CD4-positive, alpha-beta T cell treated with Interleukin-4 for 4 hours (primary cell): ENCODE measurements at regions not wholly inside any gene's neighbourhood (a gene's known extent, or its start where the extent isn't known, plus 50 kb on each side); places are given as distances from the start of the nearest gene placed in this dataset.

Experiments used
- DNase-seq: peaks from one replicate; pipeline ENCODE4 v3.0.0-alpha.2; 2020

DNA sequence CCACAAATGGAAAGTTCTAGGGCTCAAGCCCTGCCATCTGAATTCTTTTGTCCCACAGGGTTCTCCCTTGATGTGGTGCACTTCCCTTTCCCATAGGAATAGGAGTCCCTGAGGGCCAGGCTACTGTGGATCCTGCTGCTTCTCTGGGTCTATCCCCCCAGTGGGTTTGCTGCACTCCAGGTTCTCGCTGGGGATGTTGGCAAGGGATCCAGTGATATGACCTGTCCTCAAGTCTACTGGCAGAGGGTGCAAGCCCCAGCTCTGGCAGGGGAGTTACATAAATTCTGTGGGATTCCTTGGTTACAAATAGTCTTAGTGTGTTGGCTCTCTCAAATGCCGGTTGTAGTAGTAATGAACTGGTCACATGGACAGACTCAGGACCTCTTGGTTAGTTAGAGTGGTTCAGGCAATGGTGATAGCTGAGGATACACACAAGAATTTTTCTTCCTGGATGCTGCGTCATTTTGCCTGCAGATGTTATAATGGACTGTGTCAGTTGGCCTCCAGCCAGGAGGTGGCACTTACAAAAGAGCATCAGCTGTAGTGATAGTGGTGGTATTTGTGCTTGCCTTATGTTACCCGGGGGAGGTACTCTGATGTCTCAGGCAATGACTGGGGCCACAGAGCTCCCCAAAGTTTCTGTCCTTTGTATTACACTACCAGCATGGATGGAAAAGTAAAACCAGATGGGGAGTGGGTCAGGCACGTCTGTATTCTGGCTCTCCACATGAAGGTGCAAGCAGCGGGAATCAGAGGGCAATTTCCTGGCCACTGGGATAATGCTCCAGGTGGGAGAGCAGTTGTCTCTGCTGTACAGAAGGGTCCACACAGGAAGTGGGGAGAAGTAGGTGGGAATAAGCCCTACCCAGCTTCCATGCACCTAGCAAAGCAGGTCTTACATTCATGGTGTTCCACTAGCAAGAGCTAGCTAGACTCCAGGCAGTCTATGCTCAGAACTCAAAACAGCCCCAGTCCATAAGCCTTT, 267.9 kb downstream of the SOX11 start:
- no peak for DNase-seq

- DNase-seq = no peak
Observed at GRCh38 chr2:5967506-5967905, 275.3 kb downstream of the SOX11 start.

DNA sequence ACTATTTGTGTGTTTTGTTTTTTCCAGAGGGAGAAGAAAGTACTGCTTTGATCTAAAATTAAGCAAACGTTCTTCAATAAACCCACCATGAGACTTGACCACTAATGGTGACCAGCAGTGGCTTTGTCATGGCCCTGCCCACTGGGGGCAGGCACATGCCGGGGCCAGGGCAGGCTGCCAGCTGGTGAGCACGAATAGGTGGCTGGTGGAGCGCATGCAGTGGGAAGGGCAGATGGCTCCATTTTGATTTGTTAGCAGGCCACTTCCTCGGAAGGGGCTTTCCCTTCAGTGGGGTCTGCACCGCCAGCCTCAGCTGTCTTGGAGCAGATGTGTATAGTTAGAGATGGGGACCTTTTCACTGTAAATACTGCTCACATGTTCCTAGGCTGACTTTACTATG, 277.1 kb downstream of the SOX11 start:
- DNase-seq = no peak

DNA sequence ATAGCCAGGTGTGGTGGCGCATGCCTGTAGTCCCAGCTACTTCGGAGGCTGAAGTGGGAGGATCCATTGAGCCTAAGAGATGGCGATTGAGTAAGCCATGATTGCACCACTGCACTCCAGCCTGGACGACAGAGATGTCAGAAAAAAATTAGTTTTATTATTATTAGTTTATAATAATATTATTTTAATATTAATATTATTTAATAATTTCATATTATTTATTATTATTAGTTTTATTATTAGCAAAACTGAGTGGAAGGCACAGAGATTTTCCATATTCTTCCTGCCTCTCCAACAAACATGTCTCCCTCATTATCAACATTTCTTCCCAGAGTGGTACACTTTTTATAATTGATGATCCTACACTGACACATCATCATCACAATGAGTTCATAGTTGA, 278.2 kb downstream of the SOX11 start:
- no peak for DNase-seq

DNA sequence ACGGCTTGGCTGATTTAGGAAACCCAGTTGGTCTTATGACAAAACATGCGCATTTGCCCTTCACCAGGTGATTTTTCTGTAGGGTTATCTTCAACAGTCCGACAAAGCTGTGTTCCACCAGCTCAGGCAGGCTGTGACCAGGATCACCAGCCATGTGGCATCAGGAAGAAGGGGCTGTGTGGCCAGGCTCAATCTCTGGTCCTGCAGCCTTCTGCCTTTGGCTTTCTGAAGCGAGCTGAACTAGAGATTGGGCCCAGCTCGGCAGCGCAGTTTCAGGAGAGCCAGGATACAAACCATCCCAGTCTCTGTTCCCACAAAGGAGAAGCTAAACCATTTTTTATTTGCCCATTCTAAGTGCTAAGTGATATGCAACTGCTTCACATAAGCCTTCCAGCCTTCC, 282.3 kb downstream of the SOX11 start:
- no peak for DNase-seq

DNA sequence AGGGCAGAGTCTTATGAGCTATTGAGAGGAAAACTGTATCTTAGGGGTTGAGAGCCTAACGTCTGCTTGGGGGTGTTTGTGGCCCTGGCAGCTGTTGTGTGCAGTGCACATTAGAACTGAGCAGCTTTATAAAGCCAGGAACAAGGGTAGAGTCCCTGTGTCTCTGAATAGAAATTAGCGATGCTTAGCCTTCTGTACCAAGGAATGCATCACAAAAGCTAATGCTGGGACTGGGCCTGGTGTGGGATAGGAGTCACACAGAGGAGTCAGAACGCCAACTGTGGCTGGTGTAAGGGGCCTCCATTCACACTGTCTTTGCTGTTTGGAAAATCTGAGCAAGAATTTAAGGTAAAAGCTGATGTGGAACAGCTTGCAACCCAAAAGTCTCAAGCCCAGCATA, 283.2 kb downstream of the SOX11 start:
- DNase-seq = no peak

- no peak for DNase-seq
Observed at GRCh38 chr2:5976531-5977065, 284.4 kb downstream of the SOX11 start.

GRCh38 chr2:5977477-5977876, 285.3 kb downstream of the SOX11 start:
- DNase-seq = no peak

GRCh38 chr2:5978131-5978751, 286.1 kb downstream of the SOX11 start:
- no peak for DNase-seq

DNA sequence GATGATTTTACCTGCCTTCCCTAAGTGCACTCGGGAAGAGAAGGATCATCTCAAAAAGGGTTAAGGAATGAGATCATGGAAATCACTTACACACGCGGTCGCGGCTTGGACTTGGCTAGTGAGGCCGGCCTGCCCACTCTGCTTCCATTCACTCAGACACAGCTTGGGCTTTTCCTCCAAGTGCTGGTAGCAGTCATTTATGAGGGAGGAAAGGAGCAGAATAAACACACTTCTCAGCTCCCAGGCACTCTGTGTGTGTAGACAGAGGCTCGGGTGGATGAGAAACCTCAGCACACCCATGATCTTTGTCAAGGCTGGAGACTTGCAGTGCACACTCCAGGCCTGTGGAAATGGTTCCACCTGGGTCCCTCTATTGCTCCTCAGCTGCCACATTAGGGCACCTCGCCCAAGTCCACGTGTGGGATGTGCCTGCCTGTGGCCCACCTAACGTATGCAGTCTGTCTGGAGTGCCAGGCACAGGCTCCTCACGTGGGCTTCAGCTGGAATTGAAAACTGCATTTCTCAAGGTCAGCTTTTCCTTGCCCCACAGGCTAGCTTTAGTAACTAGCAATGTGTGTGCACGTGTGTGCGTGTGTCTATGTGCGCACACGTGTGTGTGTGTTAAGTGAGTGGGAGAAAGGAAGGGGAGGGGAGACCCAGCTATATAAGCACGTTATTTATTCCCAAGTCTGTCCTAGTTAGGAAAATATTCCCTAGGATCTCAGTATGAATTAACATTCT, 288.4 kb downstream of the SOX11 start:
- DNase-seq = no peak

- DNase-seq = no peak
Observed at GRCh38 chr2:5982193-5982902, 290.2 kb downstream of the SOX11 start.

DNA sequence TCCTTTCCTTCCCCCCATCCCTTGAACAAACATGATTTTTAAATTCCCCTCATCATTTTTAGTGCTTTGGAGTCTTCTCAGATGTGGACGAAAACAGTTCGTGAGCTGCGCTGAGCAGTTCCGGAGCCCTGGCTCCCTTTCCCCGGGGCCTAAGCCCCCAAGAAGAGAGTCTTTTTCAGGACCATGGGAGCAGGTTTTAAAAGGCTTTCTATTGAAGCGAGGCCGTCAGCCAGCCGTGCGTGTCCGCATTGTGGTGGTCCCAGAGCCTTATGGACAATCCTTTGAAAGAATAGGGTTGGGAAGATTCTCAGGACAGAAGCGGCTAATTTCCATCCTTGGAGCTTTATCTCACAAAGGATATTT, 290.7 kb downstream of the SOX11 start:
- no peak for DNase-seq

- DNase-seq = no peak
Observed at GRCh38 chr2:5983511-5984272, 291.5 kb downstream of the SOX11 start.

- no peak for DNase-seq
Observed at GRCh38 chr2:5984273-5984655, 292.1 kb downstream of the SOX11 start.

- no peak for DNase-seq
Observed at GRCh38 chr2:5984946-5985345, 292.8 kb downstream of the SOX11 start.

- DNase-seq = no peak
Observed at GRCh38 chr2:5985536-5986385, 293.6 kb downstream of the SOX11 start.

DNA sequence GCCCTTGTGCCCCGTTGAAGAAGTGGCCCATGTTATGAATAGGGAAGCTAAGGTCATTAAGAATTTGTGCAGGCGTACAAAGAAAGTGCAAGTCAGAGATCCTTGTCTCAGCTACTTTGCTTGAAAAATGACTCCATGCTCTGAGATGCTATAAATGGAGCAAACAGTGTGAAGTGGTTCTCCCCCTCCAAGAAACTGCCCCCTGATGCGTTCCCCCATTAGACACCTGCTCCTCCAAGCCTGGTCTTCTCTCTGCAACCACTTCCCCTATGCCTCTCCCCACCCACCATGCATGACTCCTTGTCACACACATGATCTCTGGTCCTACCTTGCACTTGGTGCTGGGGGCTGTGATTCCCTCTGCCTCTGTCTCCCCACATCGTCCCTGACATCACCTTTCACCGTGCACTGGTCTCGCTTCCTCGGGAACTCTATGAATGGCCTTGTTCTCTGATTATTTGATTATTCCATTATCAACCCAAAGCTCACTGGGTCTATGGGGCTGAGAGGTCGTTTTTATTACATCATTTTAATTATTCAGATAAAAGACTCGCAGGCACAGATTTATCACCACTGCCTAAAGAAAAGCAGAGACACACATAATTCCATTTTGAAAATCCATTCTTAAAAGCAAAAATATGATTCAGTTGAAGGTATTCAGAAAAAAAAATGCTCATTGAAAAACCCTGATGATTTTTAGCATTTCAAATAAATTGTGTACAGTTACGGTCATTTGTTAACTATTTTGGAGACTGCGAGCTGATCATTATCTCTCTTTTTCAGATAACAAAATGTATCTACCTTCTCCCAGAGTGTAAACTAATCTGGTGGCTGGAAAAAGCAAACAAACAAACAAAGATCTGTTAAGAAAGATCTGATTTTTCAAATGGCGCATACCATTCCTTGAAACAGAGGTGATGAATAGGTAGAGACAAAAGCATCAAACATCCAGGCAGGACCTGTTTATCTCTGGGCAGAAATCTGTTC, 294.9 kb downstream of the SOX11 start:
- DNase-seq = no peak

DNA sequence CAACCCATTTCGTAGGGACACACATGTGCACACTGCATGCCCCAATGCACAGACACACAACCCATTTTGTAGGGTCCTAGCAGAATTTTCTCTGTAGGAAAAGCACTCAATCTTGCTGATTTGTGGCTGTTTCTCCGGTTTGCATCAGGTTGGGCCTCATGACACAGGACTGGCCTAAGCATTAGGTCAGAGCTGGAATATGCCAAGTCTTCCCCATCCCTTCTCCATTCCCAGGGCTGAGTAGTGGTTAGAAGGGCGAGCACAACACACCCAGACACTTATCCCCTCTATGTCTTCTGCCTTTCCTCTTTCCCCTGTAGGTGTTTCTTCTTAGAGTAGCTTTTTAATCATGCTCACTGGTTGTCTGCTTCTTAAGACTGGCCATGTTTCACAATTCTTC, 295.9 kb downstream of the SOX11 start:
- no peak for DNase-seq

DNA sequence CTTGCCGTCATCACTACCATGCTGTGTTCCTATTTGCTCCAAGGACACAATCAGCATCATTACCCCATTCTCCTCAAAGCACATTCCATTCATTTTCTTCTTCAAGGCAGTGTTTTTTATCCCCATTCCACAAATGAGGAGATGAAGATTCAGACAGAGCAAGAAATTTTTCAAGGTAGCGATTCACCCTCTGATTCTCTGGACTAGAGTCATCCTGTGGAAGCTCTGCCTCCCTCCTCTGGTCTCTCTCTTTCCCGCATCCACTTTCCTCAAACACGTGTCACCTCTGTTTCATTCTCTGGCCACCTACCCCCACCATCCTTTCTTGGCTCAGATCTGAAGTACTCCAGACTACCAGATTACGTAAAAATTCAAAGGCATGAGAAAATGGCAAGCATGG, 297.9 kb downstream of the SOX11 start:
- DNase-seq = no peak
